ENCODE measurements at regions not wholly inside any gene's neighbourhood (a gene's known extent, or its start where the extent isn't known, plus 50 kb on each side); places are given as distances from the start of the nearest gene placed in this dataset.

- CTCF ChIA-PET = interaction anchor here (0.6 kb wide), 1 partner anchor 68 kb away, joined by 6 read pairs; no protein-coding TSS in a partner anchor
- POLR2A ChIA-PET = no interaction called here
- no peak for DNase-seq (ENCODE audit: low spot score)
- no peak for ATAC-seq
- H3K4me1 Mint-ChIP-seq = no peaks in the 10 kb centered on the region
- no peaks in the 10 kb centered on the region for H3K9me3 Mint-ChIP-seq
- no peaks in the 10 kb centered on the region for H3K36me3 Mint-ChIP-seq
- no peak overlapping the region for H3K4me3 Mint-ChIP-seq
- no peak overlapping the region for H3K27ac Mint-ChIP-seq
- TF ChIP-seq TP53 (CRISPR knock-in tag; IDR thresholded peaks at IDR 0.05) (no peak), CREM (CRISPR knock-in tag; IDR thresholded peaks at IDR 0.05) (no peak), PRRX2 (CRISPR knock-in tag; IDR thresholded peaks at IDR 0.05) (no peak), SP1 (CRISPR knock-in tag; conservative IDR thresholded peaks at IDR 0.05) (no peak), TEAD4 (CRISPR knock-in tag; IDR thresholded peaks at IDR 0.05) (no peak), CDX4 (CRISPR knock-in tag; IDR thresholded peaks at IDR 0.05; ENCODE audit: borderline replicate concordance) (no peak), JUN (CRISPR knock-in tag; IDR thresholded peaks at IDR 0.05) (no peak), USF2 (CRISPR knock-in tag; IDR thresholded peaks at IDR 0.05) (no peak), ETV6 (CRISPR knock-in tag; IDR thresholded peaks at IDR 0.05) (no peak), ATF2 (CRISPR knock-in tag; IDR thresholded peaks at IDR 0.05; ENCODE audit: borderline replicate concordance, low read depth) (no peak), MXD4 (CRISPR knock-in tag; IDR thresholded peaks at IDR 0.05; ENCODE audit: borderline replicate concordance) (no peak), ZNF138 (CRISPR knock-in tag; conservative IDR thresholded peaks at IDR 0.05) (no peak), E2F1 (CRISPR knock-in tag; IDR thresholded peaks at IDR 0.05) (no peak), OVOL2 (CRISPR knock-in tag; IDR thresholded peaks at IDR 0.05; ENCODE audit: borderline replicate concordance) (no peak), ATF3 (CRISPR knock-in tag; conservative IDR thresholded peaks at IDR 0.05) (no peak)
- no peaks in the 10 kb centered on the region for H3K27me3 Mint-ChIP-seq (ENCODE audit: low read depth)
Observed at GRCh38 chr7:19560111-19560883, 148.5 kb downstream of the POLR1F start.

GRCh38 chr7:19558527-19558926, 150.3 kb downstream of the POLR1F start:
- ATAC-seq = no peak
- CTCF ChIA-PET = no interaction called here
- TF ChIP-seq ZSCAN18 (CRISPR knock-in tag; IDR thresholded peaks at IDR 0.05) (no peak), MXD4 (CRISPR knock-in tag; IDR thresholded peaks at IDR 0.05; ENCODE audit: borderline replicate concordance) (no peak), KAT7 (CRISPR knock-in tag; IDR thresholded peaks at IDR 0.05; ENCODE audit: borderline replicate concordance) (no peak), ERG (CRISPR knock-in tag; IDR thresholded peaks at IDR 0.05) (no peak), OVOL2 (CRISPR knock-in tag; IDR thresholded peaks at IDR 0.05; ENCODE audit: borderline replicate concordance) (no peak), ARID4B (CRISPR knock-in tag; IDR thresholded peaks at IDR 0.05; ENCODE audit: borderline replicate concordance) (no peak)

More at GRCh38 chr7:19558527-19558926, 150.3 kb downstream of the POLR1F start:
- no peaks in the 10 kb centered on the region for H3K36me3 Mint-ChIP-seq
- H3K9me3 Mint-ChIP-seq = no peaks in the 10 kb centered on the region
- no peaks in the 10 kb centered on the region for H3K27me3 Mint-ChIP-seq (ENCODE audit: low read depth)
- no peak for DNase-seq (ENCODE audit: low spot score)
- POLR2A ChIA-PET = no interaction called here
- H3K4me3 Mint-ChIP-seq = no peak overlapping the region
- H3K27ac Mint-ChIP-seq = no peak overlapping the region
- H3K4me1 Mint-ChIP-seq = no peaks in the 10 kb centered on the region
